ENCODE measurements at regions not wholly inside any gene's neighbourhood (a gene's known extent, or its start where the extent isn't known, plus 50 kb on each side); places are given as distances from the start of the nearest gene placed in this dataset.

- H3K36me3 ChIP-seq (ENCODE audit: control insufficient read depth, low read length): no peaks in the 10 kb centered on the region
- H3K27ac ChIP-seq (ENCODE audit: low read depth, low read length): no peak overlapping the region
- no peaks in the 10 kb centered on the region for H3F3A ChIP-seq (ENCODE audit: control insufficient read depth, insufficient read depth)
- H3K9me2 ChIP-seq (replicated peaks; ENCODE audit: control insufficient read depth, low read length): no peaks in the 10 kb centered on the region
- no peaks in the 10 kb centered on the region for H3K27me3 ChIP-seq (ENCODE audit: control insufficient read depth, low read length)
- no peaks in the 10 kb centered on the region for H3K79me2 ChIP-seq (ENCODE audit: control insufficient read depth, low read length)
- no peak overlapping the region for H3K4me3 ChIP-seq (ENCODE audit: low read length)
- TF ChIP-seq CTCF (IDR thresholded peaks at IDR 0.05; ENCODE audit: low read depth, low read length, poor library complexity, severe bottlenecking) (no peak), EZH2phosphoT487 (IDR thresholded peaks at IDR 0.05; ENCODE audit: borderline replicate concordance, low read length) (no peak)
- no peaks in the 10 kb centered on the region for H4K20me1 ChIP-seq (ENCODE audit: control insufficient read depth, insufficient read depth, low read depth, low read length)
- H3K4me1 ChIP-seq (ENCODE audit: control insufficient read depth, low read length): no peaks in the 10 kb centered on the region
- H3K9me3 ChIP-seq (ENCODE audit: control insufficient read depth, insufficient read depth, low read length): no peaks in the 10 kb centered on the region
- no peak overlapping the region for H3K4me2 ChIP-seq (ENCODE audit: low read length)
Measured at GRCh38 chr11:21931436-21932101, 261.3 kb upstream of the ANO5 start.

DNA sequence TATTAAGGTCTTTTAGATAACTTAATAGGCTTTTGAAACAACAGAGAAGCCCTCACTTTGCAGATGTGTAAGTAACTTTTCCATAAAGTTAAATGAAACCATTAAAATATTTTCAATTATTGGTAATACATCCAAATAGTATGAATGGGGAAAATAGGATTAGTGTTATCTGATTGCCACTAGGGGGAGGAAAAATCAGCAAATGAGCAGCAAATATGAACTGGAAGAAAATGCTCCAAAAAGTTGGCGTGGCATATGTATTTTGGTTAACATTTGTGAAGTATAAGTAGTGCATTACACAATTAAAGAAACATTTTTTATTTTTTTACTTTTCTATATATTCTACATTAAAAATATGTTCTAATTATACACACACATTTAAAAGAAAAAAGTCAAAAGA, 259.8 kb upstream of the ANO5 start:
- H3K27ac ChIP-seq (ENCODE audit: low read depth, low read length): no peak overlapping the region
- no peaks in the 10 kb centered on the region for H4K20me1 ChIP-seq (ENCODE audit: control insufficient read depth, insufficient read depth, low read depth, low read length)
- H3K4me2 ChIP-seq (ENCODE audit: low read length): no peak overlapping the region
- no peaks in the 10 kb centered on the region for H3K9me3 ChIP-seq (ENCODE audit: control insufficient read depth, insufficient read depth, low read length)
- no peaks in the 10 kb centered on the region for H3F3A ChIP-seq (ENCODE audit: control insufficient read depth, insufficient read depth)
- no peak overlapping the region for H3K4me3 ChIP-seq (ENCODE audit: low read length)
- no peaks in the 10 kb centered on the region for H3K4me1 ChIP-seq (ENCODE audit: control insufficient read depth, low read length)
- TF ChIP-seq EZH2phosphoT487 (IDR thresholded peaks at IDR 0.05; ENCODE audit: borderline replicate concordance, low read length): no peak
- peak; percentile 45 for TF ChIP-seq CTCF (IDR thresholded peaks at IDR 0.05; ENCODE audit: low read depth, low read length, poor library complexity, severe bottlenecking)
- H3K36me3 ChIP-seq (ENCODE audit: control insufficient read depth, low read length): no peaks in the 10 kb centered on the region
- no peaks in the 10 kb centered on the region for H3K27me3 ChIP-seq (ENCODE audit: control insufficient read depth, low read length)
- H3K79me2 ChIP-seq (ENCODE audit: control insufficient read depth, low read length): no peaks in the 10 kb centered on the region
- no peaks in the 10 kb centered on the region; the same call in 1 of the 2 replicates for H3K9me2 ChIP-seq (replicated peaks; ENCODE audit: control insufficient read depth, low read length)

DNA sequence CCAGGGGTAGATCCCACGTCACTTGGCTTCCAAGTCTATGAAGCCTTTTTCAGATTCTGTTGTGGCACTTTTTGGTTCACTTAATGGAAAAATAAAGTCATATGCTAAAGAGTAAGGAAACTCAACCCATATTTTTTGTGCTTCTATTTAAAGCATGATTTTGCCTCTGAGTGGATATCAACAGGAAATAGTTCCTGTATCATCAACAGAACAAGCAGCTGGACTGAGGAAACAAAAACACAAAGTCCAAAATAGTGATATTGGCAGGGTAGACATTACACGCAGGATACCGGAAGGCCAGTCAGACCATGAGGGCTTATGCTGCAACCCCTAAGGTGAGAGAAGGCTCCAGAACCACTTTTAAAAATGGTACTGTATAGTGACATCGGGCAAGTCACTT, 248.3 kb upstream of the ANO5 start:
- H3F3A ChIP-seq (ENCODE audit: control insufficient read depth, insufficient read depth): no peaks in the 10 kb centered on the region
- no peak overlapping the region for H3K4me3 ChIP-seq (ENCODE audit: low read length)
- H4K20me1 ChIP-seq (ENCODE audit: control insufficient read depth, insufficient read depth, low read depth, low read length): no peaks in the 10 kb centered on the region
- H3K4me1 ChIP-seq (ENCODE audit: control insufficient read depth, low read length): no peaks in the 10 kb centered on the region
- no peak overlapping the region for H3K4me2 ChIP-seq (ENCODE audit: low read length)
- no peaks in the 10 kb centered on the region for H3K9me2 ChIP-seq (replicated peaks; ENCODE audit: control insufficient read depth, low read length)
- H3K27me3 ChIP-seq (ENCODE audit: control insufficient read depth, low read length): no peaks in the 10 kb centered on the region
- H3K9me3 ChIP-seq (ENCODE audit: control insufficient read depth, insufficient read depth, low read length): no peaks in the 10 kb centered on the region
- TF ChIP-seq EZH2phosphoT487 (IDR thresholded peaks at IDR 0.05; ENCODE audit: borderline replicate concordance, low read length) (no peak), CTCF (IDR thresholded peaks at IDR 0.05; ENCODE audit: low read depth, low read length, poor library complexity, severe bottlenecking) (no peak)
- no peaks in the 10 kb centered on the region for H3K79me2 ChIP-seq (ENCODE audit: control insufficient read depth, low read length)
- no peaks in the 10 kb centered on the region for H3K36me3 ChIP-seq (ENCODE audit: control insufficient read depth, low read length)
- no peak overlapping the region for H3K27ac ChIP-seq (ENCODE audit: low read depth, low read length)
